Kidney glomerular epithelial cell (primary cell): ENCODE measurements at regions not wholly inside any gene's neighbourhood (a gene's known extent, or its start where the extent isn't known, plus 50 kb on each side); places are given as distances from the start of the nearest gene placed in this dataset.
A peak's percentile ranks its signal among the peaks of the same experiment; 100 is the strongest.

Experiments
- DNase-seq: peaks from one replicate; lab custom pipeline; 2025; lab: John Stamatoyannopoulos, UW

DNA sequence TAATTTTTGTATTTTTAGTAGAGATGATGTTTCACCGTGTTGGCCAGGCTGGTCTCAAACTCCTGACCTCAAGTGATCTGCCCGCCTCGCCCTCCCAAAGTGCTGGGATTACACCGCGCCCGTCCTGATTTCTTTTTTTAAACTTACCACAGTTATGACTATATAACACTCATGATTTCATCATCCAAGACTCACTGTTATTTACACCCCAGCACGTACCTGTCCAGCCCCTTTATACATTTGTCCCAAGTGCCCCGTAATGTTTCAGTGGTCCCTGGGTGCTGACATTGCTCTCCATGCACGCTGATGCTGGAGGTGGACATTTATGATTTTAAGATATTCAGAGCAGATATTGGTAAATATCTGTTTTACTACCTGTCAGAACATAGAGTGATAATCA lies 219.9 kb upstream of the GMDS start:
- no peak for DNase-seq

DNA sequence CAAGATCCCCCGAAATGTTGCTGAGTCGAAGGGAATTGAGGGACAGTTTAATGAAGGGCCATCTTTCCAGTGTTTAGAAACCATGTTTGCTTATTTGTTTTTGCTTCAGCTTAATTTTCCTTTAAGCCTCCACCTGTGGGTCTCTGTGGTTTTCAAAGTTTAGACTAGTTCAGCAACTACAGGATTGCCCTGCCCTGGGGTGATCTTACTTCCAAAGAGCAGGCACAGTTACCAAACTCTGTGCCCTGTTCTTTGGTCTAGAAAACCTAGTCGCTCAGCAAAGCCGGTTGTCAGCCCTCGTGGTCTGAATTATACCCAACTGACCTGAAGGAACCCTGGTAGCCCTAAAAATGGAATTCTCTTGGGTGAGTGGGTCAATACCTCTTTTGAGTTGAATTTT lies 219.2 kb upstream of the GMDS start:
- DNase-seq = no peak

DNA sequence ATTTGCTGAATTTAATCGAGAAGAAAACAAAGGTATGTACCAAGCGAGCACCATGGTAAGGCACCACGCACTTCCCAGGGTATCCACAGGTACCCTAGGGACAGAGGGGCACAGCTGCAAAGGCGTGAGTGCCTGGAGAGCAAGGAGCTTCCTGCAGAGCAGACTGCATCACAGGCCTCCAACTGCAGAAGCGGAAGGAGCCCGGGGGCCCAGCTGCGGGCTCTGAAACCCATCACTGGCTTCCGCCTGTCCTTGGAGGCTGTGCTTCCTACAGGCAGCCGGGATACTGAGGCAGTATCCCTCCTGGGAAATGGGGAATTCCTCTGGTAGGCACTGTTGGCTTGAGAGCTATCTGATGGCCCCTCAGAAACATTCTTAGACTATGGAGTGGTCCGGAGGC lies 217.4 kb upstream of the GMDS start:
- DNase-seq = no peak

DNA sequence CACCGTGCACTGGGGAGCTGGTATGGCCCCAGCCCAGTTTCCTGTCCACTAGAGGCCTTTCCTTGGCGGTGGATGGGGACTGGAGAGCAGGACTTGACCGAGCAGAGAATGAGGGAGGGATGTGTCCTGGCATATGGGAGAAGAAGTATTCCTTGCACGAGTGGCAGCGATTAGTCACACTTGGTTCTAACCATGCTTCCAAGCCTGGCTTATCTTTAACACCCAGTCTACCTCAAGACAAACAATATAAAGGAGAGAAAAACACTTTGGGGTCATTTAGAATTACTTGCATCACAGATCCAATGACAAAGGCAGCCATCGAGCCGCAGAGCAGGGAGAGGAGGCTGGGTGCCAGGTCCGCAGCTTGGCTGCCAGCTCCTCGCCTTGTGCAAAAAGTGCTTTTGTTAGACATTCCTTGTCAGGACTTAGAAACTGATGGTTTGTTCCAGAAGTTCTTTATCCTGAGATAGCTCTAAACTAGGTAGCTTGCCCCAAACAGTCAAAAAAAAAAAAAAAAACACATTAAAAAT lies 214.9 kb upstream of the GMDS start:
- peak; percentile 86 for DNase-seq

DNA sequence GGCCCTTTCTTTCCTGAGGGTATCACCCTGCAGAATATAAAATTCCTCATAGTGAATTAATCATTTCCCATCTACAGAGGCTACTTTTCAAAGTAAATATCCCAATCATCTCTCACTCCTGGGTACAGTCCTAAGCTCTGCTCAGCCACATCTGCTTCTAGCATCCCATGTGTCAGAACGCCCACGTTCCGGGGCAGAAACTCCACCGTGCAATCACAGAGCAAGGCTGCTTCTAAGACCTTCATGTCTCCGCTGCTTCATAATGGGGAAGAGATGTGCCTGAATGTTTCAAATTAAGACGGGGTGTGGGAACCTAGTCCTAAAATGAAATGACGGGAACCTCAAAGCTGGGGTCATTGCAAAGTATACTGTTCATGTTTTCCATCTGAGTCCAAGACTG lies 208.8 kb upstream of the GMDS start:
- DNase-seq = no peak

DNA sequence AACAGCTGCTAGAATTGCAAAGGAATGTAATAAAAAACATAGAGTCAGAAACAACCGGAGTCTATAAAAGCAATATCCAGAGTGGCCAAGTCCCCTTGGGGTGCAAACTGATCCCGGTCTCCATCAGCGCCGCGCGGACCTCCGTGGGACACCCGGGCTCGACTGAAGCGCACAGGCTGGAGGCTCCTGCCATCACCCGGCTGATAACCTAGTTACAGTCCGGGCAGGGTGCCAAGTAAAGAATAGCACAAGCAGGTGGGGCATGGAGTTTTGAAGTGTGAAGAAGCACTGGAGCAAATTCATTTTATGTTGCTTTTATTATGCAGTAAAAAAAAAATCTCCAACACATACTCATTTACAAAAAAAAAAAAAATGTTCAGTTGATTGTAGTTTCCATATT lies 205.1 kb upstream of the GMDS start:
- peak; percentile 30 for DNase-seq

DNA sequence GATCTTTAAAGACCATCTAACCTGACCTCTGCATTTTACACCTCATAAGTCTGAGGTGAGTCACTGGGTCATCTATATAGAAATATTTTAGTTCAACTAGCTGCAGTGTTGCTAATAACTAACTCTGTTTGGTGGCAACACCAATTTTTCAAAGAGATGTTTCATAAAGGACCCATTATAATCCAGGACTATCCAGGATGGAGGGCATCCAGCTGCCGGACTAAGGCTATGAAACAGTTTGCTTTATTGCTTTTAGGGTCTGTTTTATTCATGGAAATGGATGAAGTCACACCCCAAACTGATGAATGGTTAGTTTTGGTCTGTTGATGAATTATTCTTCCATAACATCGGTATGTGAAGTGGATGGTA lies 204.2 kb upstream of the GMDS start:
- DNase-seq = peak; percentile 5

DNA sequence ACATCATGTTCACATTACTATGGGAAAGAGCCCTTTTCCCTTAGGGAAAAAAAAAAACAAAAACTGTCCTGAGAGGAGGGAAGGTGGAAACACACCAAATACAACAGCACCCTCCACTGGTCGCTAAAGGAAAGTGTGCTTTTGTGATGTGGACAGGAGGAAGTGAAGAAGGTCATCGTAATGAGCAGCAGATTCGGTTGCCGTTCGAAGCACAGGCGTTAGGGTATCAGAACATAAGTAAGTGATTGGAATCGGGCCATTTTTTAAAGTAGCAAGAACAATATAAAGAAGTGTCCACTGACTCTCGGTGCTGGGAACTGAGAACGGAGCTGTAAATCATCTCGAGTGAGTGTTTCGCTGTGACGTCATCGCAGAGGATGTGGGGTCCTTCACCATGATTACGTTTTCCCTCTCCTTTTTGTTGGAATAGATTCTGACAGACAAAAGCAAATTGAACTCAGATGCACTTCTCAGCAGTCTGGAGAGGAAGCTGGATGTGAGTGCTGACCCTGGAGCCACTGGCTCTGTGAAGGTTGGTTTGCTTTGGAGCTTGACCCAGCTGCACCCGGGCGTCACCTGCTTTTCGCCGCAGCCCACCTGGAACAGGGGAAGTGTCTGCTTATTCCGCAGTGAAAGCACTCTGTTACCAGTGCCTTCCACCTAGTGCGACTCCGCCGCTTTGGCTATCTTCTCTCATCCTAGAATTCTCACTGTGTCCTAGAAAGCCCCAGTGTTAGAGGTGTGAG lies 203.6 kb upstream of the GMDS start:
- peak; percentile 53 for DNase-seq

DNA sequence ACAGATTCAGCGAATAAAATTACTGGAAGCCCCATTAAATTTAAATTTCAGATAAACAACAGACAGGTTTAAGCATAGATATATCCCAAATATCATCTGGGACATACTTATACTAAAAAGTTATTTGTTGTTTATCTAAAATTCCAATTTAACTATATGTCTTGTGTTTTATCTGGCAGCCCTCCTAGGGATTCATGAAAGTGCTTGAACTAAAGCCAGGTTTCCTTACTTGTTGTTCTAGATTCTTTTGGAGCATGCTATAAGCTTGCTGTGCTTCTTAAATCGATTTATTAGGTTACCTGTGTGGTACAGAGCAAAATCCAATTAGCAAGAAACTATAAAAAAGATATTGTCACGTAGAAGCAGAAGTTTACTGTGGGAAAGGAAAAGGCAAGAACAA lies 202.5 kb upstream of the GMDS start:
- DNase-seq = no peak

DNA sequence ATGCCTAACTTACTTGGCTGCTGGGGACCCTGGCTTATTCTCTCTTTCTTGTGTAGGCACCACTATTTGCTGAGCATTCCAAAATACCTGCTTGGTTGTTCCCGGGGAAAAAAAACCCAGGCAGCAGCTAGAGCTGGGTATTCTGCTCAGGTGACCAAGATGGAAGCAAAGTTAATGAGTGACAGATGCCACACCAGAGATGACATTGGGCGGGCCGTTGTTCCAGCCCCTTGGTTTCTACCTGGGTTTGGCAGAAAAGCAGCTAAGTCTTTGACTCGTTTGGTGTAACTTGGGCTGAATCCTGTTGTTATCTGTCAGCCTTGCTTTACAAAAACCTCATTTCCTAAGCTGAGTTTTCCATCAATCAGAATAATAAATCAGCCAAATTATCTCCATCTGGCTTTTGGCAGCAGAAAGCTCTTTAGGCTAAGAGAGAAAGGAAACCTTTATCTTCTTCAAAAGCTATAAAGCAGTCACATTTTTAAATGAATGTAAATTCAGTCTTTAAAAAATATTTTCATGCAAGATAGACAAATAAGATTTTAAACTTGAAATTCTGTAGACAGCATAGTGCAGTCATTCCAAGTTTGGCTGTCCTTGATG lies 202.0 kb upstream of the GMDS start:
- no peak for DNase-seq

DNA sequence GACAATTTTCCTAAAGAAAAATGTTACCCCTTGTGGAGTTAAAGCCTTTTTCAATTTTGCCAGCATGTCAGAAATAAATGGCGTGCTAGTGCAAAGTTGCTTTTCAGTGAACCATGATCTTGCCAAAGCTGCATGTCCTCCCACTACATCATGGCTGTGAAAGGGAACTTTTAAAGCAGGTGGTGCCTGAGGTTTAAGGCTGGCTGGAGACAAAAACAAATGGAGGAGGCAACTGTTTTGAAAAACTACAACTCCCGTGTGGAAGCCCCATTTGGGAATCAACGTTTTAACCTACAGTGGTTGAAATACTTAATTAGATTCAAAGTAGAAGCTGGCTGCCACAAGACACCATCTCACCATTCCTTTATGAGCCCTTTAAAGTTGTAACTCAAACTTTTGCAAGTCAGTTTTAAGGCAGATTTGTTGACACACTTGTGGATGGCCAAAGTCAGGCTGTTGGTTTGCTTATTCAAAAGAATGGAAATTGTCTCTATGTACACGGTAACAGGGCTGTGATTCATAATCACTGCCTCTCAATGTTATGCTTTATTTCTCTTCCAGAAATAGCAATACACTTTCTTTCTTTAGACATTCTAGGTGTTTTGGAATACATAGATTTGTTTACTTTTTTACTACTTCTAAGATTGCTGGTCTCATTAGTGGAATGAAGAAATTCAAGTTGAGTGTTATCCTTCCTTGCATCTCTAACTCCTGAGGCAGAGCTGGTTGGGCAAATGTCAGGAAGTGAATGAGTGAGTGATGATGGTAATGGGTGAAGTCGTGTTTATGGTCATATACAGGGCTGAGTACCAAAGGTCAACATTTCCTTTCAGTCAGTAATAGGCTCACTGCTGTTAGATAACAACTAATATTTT lies 196.4 kb upstream of the GMDS start:
- DNase-seq = peak; percentile 20

DNA sequence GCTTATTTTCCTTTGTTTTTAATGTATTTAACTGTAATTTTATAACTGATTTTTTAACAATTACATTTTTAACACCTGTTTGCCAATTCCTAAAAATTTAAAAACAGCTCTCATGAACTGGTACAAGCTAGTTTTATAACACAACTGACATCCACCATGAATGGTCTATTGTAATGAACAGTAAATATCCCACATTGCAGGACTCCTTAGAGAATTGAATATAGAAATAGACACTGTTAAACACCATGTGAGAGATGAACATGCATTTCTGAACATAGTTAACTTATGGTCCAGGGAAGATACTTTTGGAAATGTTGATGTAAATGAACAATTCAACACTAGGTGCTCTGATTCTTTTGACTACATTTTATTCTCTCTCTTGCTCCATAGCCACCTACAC lies 195.1 kb upstream of the GMDS start:
- DNase-seq = no peak

DNA sequence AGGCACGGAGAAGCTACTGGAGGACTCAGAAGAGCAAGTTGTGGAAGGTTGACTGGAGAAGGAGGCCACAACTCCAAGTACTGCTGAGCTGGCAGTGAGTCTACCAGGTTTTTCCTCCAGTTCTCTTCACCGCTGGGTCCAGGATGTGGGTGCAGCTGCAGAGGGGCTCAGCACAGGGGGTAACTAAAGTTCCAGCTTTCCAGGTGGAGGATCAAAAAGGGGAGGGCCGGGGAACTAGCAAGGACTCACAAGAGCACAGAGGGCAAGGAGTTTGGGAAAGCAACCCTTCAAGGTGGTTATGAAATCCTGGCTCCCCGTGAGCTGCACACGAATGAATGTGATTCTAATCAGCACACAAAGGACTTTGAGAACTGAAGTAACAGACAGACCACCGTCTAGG lies 194.2 kb upstream of the GMDS start:
- DNase-seq = no peak

DNA sequence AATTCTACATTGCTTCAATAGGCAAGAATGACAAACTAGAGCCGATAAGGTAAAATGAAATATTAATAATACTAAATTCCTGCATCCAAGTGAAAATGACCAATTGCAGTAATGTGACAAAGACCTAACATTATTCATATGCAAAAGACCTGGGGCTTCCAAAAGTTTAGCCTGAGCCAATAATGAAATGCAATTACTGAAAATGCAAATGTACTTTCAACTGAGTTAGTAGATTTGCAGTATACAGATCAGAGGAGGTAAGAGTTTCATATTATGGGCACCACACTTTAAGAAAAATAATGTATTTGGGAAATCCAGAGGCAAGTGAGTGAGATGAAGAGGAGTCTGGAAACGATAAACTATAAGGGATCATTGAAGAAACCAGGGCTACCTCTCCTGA lies 193.7 kb upstream of the GMDS start:
- DNase-seq = no peak

DNA sequence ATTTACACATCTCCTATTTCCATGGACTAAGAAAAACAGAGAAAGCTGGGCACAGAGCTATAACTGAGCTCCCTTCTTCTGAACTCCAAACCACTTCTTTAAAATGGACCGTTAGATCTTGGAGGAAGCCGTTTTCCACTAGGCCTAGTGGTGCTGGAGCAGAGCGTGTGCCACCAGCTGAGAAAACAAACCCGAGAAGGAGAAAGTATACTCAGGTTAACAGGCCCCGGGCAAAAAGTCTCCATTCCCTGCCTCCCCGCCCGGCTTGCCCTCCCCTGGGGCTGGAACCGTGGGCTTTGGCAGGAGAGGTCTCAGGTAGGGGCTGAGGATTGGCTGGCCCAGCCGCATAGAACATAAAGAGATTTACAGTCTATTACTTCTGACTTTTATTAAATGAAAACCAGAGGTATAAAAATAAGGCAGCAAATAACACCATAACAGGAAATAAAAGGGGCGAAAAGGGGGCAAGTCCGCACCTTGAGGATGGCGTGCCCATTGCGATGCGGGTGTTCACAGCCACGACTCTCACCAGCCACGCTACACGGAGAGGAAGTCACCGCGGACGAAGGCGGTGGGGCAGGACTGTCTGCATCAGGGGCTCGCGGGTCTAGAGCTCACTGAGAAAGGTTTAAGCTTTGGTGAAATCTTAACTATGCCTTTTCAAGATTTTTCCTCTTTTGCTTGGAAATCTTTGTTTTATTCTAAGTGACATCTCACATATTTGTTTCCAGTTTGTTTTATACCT lies 191.2 kb upstream of the GMDS start:
- no peak for DNase-seq

DNA sequence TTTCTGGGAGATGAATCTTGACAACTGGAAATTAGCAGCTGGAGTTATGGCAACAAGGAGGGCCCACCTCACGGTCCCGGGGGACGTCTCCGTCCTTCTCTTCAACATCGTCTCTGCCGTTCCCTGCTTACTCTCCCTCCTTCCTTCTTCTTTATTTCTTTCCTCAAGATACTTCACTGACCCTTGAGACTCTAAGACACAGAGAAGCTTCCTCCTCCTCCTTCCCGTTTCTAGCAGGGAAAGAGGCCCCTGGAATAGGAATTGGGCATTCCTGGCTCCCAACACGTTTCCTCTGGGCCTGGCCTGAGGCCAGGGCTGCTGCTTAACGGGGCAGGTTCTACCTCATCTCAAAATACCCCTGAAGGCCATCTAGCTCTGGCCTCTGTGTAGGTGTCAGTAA lies 189.9 kb upstream of the GMDS start:
- no peak for DNase-seq

DNA sequence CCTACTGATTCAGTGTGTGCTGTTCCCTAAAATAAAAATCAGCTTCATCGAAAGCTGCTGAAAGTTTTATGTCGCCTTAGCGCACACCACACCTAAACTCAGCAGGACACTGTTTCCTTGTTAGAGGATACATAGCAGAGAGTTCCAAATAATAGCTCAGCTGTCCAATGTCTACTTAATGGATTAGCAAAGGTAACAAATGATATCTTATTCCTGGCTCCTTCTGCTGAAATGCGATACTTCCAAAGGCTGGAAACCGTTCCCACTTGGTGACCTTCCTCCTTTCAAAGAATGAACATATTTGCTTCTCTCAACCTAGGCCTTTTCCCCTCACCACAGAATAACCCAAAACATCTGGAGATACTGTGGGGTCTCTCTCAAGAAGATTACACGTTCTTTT lies 189.5 kb upstream of the GMDS start:
- no peak for DNase-seq

DNA sequence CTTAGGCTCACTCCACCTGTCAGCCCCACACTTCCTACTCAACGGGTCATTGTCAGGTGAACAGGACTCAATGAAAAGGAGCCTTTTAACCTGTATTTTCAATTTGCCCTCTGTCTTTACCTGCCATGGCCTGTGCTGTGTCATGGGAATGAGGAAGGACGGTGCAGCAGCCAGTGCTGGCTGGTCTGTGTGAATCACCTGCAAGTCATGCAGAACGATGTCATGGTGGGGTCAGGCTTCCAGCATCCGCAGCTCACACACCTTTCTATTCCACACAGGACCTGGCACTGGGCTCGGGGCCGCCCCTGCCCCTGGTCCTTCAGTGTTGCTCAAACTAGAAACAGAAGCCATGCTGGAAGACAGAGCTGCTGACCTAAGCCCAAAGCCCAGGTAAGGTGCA lies 188.7 kb upstream of the GMDS start:
- peak; percentile 91 for DNase-seq

DNA sequence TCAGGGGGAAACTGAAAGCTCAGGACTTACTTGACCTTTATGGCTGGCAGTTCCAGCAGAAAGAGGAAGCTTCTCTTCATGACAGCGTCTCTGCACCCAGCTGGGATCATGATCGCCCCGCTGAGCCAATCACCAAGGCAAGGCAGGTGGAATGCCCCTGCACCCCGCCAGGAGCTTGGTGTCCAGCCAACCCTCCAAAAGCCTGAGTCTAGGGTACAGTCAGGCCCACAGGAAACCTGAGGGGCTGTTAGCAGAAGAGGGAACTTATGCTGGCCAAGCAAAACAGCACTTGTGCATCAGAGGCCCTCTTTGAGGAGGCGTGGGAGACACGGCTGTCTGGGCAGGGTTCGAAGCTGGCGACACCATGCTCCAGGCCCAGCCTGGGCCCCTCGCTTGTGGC lies 188.3 kb upstream of the GMDS start:
- peak; percentile 85 for DNase-seq

DNA sequence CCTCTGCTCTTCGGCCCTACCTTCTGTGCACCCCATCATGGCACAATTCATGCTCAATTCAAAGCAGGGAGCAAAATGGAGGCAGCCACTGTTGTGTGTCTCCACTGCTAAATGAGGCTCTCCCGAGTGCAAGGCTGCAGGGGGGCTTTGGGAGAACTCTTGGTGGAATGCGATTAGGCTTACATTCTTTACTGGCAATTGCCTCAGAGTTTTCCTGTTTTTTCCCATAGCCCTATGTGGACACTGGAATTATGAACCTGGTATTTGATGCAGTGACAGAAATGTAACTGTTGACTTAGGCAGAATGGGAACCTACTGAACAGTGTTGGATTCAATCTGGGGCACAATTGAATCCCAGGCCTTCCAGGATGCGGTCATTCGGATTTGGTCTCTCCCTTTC lies 187.9 kb upstream of the GMDS start:
- no peak for DNase-seq

DNA sequence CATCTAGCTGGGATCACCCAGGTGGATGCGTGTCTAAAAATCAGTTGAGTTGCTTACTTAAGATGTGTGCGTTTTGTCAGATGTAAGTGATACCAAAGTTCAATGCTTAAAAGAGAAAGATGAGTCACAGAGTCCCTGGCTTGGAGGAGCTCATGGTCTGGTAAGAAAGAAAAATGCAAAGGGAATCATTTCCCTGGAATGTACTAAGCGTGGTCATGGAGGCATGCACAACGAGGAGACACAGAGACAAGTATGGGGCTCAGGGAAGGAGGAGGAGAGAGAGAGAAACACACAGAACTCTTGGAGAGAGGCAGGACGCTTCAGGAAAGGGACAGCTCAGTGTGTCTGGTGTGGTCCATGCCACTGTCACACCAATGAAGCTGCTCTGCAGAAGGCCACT lies 186.9 kb upstream of the GMDS start:
- peak; percentile 96 for DNase-seq

DNA sequence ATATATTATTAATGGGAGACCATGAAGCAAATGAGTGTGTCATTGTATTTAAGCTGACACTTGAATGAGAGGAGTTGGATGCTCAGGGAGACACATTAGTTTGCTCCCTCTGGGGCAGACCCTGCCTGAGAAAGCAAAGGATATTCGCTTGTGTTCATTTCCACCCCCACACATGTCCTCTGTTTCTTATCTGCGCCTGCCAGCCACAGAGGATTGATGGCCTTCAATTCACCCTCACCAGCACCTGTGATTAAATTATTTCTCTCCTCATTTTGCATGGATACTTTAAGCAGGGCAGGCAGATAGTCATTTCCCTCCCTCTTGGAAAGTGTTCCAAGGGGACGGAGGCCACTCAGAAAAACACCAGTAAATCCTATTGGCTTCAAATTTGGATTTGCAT lies 185.2 kb upstream of the GMDS start:
- no peak for DNase-seq
